Hematopoietic multipotent progenitor cell treated with erythropoietin and hydrocortisone succinate and interleukin-3 and kit ligand, for 4 days (in vitro differentiated cells): ENCODE measurements at regions not wholly inside any gene's neighbourhood (a gene's known extent, or its start where the extent isn't known, plus 50 kb on each side); places are given as distances from the start of the nearest gene placed in this dataset.

Experiments used
- DNase-seq: peaks from one replicate; pipeline ENCODE4 v3.0.0-alpha.2; 2015

- DNase-seq, result no peak
Observed at GRCh38 chr10:44689368-44689767, 221.8 kb upstream of the TMEM72 start.

- DNase-seq, result no peak
Observed at GRCh38 chr10:44696496-44696895, 214.6 kb upstream of the TMEM72 start.

- no peak for DNase-seq
Observed at GRCh38 chr10:44697116-44697515, 214.0 kb upstream of the TMEM72 start.

- DNase-seq, result no peak
Observed at GRCh38 chr10:44702531-44702930, 208.6 kb upstream of the TMEM72 start.

GRCh38 chr10:44703241-44704155 lies 207.6 kb upstream of the TMEM72 start:
- no peak for DNase-seq

GRCh38 chr10:44704616-44705015 lies 206.5 kb upstream of the TMEM72 start:
- no peak for DNase-seq

- no peak for DNase-seq
Observed at GRCh38 chr10:44706745-44707144, 204.4 kb upstream of the TMEM72 start.

GRCh38 chr10:44713307-44713706 lies 197.8 kb upstream of the TMEM72 start:
- DNase-seq, result no peak

GRCh38 chr10:44714451-44714850 lies 196.7 kb upstream of the TMEM72 start:
- no peak for DNase-seq

- no peak for DNase-seq
Observed at GRCh38 chr10:44715136-44715535, 196.0 kb upstream of the TMEM72 start.

GRCh38 chr10:44716470-44717015 lies 194.6 kb upstream of the TMEM72 start:
- no peak for DNase-seq

- DNase-seq, result peak; percentile 13
Observed at GRCh38 chr10:44723082-44723481, 188.1 kb upstream of the TMEM72 start.

- no peak for DNase-seq
Observed at GRCh38 chr10:44723619-44724325, 187.4 kb upstream of the TMEM72 start.

GRCh38 chr10:44724415-44725174 lies 186.5 kb upstream of the TMEM72 start:
- DNase-seq, result peak; percentile 13

- DNase-seq, result peak; percentile 64
Observed at GRCh38 chr10:44725404-44725803, 185.7 kb upstream of the TMEM72 start.

- no peak for DNase-seq
Observed at GRCh38 chr10:44731283-44731682, 179.9 kb upstream of the TMEM72 start.

- peak; percentile 7 for DNase-seq
Observed at GRCh38 chr10:44733501-44734488, 177.3 kb upstream of the TMEM72 start.

GRCh38 chr10:44742248-44742647 lies 168.9 kb upstream of the TMEM72 start:
- DNase-seq, result peak; percentile 13

- no peak for DNase-seq
Observed at GRCh38 chr10:44743535-44743934, 167.6 kb upstream of the TMEM72 start.

GRCh38 chr10:44745920-44746319 lies 165.2 kb upstream of the TMEM72 start:
- DNase-seq, result no peak

- DNase-seq, result no peak
Observed at GRCh38 chr10:44747593-44748172, 163.5 kb upstream of the TMEM72 start.
